HG02623 (cell line): ENCODE measurements at regions not wholly inside any gene's neighbourhood (a gene's known extent, or its start where the extent isn't known, plus 50 kb on each side); places are given as distances from the start of the nearest gene placed in this dataset.
"Not testable (repeated sequence)": the region's sequence is repeated elsewhere in the genome, so short reads cannot be mapped to it uniquely, and the experiment has no call there.

Experiments used
- ATAC-seq: cut with Tn5 transposase; IDR thresholded peaks from one replicate; pipeline ENCODE4 v1.9.1; 2021; ENCODE audit warnings: moderate library complexity; ENCODE audit not compliant: unreplicated experiment

GRCh38 chr22:48758881-48759875 lies 1068.5 kb downstream of the BRD1 start:
- no peak for ATAC-seq

DNA sequence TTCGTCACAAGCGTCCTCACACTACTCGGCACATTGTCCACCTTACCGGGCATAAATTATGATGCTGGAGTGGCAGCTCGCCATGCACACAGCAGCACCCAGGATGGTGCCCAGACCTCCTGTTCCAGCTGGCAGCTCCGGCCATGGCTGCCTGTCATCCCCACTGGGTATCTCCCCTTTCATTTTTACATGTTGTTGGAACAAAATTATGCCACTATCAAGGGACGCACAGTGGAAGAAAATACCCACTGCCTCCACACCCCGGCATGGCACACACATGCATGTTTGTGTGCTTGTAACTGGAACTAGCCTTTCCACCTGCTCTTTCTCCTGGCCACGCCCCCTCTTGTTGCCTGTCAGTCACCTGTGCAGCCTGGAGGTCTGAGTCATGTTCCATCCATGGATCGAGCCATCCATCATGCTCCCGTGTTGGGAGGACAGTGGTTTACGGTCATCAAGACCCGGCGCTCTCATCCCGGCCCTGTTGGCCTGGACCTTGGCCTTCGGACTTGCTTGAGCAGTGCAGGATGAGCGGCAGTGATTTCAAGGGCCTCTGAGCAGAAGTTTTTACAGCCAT lies 1069.6 kb downstream of the BRD1 start:
- ATAC-seq = no peak

DNA sequence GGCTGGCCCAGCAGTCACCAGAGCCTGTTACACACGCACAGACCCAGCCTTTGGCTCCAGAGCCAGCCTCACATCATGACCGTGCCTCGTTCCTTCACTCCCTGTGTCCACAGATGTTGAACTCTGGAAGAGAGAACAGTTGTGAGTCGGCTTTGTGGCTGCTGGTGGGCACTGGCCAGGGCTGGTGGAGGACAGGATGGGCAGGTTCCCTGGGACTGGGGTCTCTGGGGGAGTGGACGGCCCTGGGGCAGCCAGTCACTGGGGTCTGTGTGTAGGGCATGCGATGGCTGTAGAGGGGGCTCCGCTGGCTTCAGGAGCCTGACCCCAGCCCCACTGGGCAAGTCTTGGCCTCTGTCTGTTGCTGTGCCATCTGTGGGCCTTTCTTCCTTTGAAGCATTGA lies 1070.1 kb downstream of the BRD1 start:
- no peak for ATAC-seq

DNA sequence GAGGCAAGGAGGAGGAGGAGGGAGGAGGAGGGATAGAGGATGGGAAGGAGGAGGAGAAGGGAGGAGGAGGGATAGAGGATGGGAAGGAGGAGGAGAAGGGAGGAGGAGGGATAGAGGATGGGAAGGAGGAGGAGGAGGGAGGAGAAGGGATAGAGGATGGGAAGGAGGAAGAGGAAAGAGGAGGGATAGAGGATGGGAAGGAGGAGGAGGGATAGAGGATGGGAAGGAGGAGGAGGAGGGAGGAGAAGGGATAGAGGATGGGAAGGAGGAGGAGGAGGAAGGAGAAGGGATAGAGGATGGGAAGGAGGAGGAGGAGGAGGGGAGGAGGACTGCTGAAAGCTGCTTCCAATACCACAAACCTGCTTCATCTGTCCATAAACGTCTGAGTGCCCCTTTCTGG lies 1070.5 kb downstream of the BRD1 start:
- not testable (repeated sequence) for ATAC-seq

GRCh38 chr22:48756146-48757111 lies 1071.2 kb downstream of the BRD1 start:
- no peak for ATAC-seq

- no peak for ATAC-seq
These were observed 1072.4 kb downstream of the BRD1 start for GRCh38 chr22:48755059-48755949.

GRCh38 chr22:48754611-48755058 lies 1073.0 kb downstream of the BRD1 start:
- no peak for ATAC-seq

GRCh38 chr22:48753752-48754517 lies 1073.7 kb downstream of the BRD1 start:
- ATAC-seq = no peak

DNA sequence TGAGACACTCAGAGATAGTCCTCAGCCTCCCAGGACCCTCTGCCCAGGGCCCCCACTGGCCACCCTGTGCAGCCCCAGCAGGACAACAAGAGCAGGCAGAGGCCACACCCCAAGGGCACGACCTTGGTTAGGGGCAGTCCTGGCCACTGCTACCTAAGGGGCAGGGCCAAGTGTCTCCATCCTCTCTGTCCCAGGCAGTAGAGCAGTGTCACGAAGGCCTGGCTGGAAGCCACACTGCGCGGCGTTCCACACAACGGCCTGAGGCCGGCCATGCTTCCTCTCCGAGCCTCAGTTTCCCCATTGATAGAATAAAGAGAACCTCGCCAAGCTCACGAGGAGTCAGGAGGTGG lies 1074.3 kb downstream of the BRD1 start:
- ATAC-seq = no peak

GRCh38 chr22:48752451-48753380 lies 1075.0 kb downstream of the BRD1 start:
- ATAC-seq = no peak

- ATAC-seq = no peak
These were observed 1075.9 kb downstream of the BRD1 start for GRCh38 chr22:48751539-48752437.

DNA sequence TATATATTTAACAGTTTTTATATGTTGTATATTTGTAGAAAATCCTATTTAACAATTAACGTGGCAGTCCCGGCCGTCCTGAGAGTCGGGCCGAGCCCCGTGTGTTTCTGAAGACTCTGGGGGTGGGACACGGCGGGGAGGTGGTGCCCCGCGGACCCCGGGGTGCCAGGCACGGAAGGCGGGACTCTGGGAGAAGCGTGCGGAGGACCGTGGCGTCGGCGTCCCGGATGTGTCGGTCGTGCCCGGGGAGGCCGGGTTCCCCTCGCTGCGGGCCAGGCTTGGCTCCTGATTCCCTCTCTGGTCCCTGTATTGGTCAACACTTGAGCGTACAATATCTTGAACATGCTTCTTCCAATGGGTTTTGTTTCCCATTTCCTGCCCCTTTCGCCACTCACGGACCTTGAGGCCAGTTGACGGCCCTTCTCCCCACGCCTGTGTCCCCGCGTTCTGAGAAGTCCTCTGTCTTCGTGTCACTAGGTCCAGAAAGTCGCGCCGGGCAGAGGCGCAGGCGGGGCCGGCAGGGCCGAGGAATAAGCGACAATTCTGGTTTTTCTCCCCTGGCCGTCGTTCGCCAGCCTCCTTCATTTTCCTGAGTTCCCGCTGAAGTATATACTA lies 1076.7 kb downstream of the BRD1 start:
- ATAC-seq = no peak

DNA sequence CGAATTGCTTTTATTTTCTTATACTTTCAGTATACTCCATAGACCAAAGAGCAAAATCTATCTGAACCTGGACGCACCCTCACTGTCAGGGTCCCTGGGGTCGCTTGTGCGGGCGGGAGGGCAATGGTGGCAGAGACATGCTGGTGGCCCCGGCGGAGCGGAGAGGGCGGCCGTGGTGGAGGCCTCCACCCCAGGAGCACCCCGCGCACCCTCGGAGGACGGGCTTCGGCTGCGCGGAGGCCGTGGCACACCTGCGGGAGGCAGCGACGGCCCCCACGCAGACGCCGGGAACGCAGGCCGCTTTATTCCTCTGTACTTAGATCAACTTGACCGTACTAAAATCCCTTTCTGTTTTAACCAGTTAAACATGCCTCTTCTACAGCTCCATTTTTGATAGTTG lies 1077.4 kb downstream of the BRD1 start:
- no peak for ATAC-seq

- no peak for ATAC-seq
These were observed 1078.0 kb downstream of the BRD1 start for GRCh38 chr22:48749555-48750227.

DNA sequence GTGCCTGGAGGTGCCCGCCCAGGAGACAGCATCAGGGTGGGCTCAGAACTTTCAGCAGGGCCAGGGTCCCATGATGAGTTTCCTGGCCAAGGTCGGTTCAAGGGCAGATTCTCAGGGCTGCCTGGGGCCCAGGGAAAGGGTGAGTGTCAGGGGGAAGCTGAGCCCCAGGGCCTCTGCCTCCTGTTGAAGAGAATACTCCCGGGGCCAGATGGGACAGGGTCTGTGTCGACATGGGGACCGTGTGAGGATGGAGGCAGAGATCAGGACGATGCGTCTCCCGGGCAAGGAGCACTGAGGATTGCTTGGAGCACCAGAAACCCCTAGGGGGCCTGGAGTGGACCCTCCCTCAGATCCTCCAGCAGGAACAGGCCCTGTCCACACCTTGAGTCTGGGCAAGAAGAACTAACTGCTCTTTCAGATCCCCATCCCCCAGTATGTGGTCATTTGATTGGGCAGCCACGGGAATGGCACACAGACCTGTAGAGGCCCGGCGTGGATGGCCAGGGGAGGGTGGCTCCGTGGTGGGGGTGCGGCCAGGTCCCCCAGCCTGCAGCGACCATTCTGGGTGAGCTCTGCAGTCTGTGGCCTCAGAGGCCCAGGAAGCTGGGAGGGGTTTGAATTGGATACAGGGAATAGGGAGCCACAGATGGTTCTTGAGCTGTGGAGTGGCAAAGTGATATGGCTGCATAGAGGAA lies 1078.7 kb downstream of the BRD1 start:
- ATAC-seq = no peak
